PC-9 (cell line): ENCODE measurements at regions not wholly inside any gene's neighbourhood (a gene's known extent, or its start where the extent isn't known, plus 50 kb on each side); places are given as distances from the start of the nearest gene placed in this dataset.

Experiments
- BruUV-seq: library from RNA; stranded (reverse); fragments of 400-500 nt; replicated peaks from 2 replicates; lab custom pipeline; 2021; lab: Mats Ljungman, UMichigan
- CTCF ChIA-PET: fragments of 300-600 bp; sonication (Branson Sonifier 250); formaldehyde crosslinking; loops from one replicate; lab custom pipeline; 2022; ENCODE audit warnings: antibody characterized with exemption; lab: Charles Lee
- POLR2A ChIA-PET: fragments of 300-600 bp; sonication (Branson Sonifier 250); formaldehyde crosslinking; loops from one replicate; lab custom pipeline; 2022; ENCODE audit warnings: antibody characterized with exemption; ENCODE audit not compliant: unreplicated experiment; lab: Charles Lee
- DNase-seq, 2 experiments: peaks; one replicate each; pipeline versions ENCODE4 v3.0.0 to v3.0.0-alpha.2; 2015 to 2022; ENCODE audit warnings: mixed read lengths in 1 of 2
- H2AFZ ChIP-seq: fragments of 200-600 bp; sonication (generic); 2 replicates; pipeline ENCODE4 v1.8.1; 2017; ENCODE audit warnings: antibody characterized with exemption
- H3F3A ChIP-seq: fragments of 200-600 bp; sonication (generic); 2 replicates; pipeline ENCODE4 v1.8.1; 2017; ENCODE audit warnings: antibody characterized with exemption, mild to moderate bottlenecking, low read depth; ENCODE audit not compliant: insufficient read depth
- H3K27ac ChIP-seq: fragments of 200-600 bp; sonication (generic); 2 replicates; pipeline ENCODE4 v1.6.1; 2016; ENCODE audit warnings: mixed run types
- H3K27me3 ChIP-seq: fragments of 200-600 bp; sonication (generic); 2 replicates; pipeline ENCODE4 v1.6.1; 2016; ENCODE audit warnings: low read depth, mixed run types; ENCODE audit not compliant: insufficient read depth
- H3K36me3 ChIP-seq: fragments of 200-600 bp; sonication (generic); 2 replicates; pipeline ENCODE4 v1.6.1; 2016; ENCODE audit warnings: low read depth, mixed run types
- H3K4me1 ChIP-seq: fragments of 200-600 bp; sonication (generic); replicated peaks from 2 replicates; pipeline ENCODE4 v1.6.1; 2016; ENCODE audit warnings: mixed run types; ENCODE audit not compliant: insufficient read depth
- H3K4me2 ChIP-seq: fragments of 200-600 bp; sonication (generic); 2 replicates; pipeline ENCODE4 v1.6.1; 2017; ENCODE audit warnings: mixed run types
- H3K4me3 ChIP-seq: fragments of 200-600 bp; sonication (generic); 2 replicates; pipeline ENCODE4 v1.6.1; 2016; ENCODE audit warnings: mixed run types
- H3K79me2 ChIP-seq: fragments of 200-600 bp; sonication (generic); 2 replicates; pipeline ENCODE4 v1.6.1; 2017; ENCODE audit warnings: low read depth, mixed run types
- H3K9me2 ChIP-seq: fragments of 200-600 bp; sonication (generic); 2 replicates; pipeline ENCODE4 v1.8.1; 2017; ENCODE audit warnings: mild to moderate bottlenecking; ENCODE audit not compliant: insufficient read depth
- H3K9me3 ChIP-seq: fragments of 200-600 bp; sonication (generic); 2 replicates; pipeline ENCODE4 v1.8.1; 2016; ENCODE audit warnings: low read depth; ENCODE audit not compliant: insufficient read depth
- H4K20me1 ChIP-seq: fragments of 200-600 bp; sonication (generic); 2 replicates; pipeline ENCODE4 v1.8.1; 2017; ENCODE audit not compliant: insufficient read depth
- CTCF ChIP-seq: fragments of 200-600 bp; sonication (generic); conservative IDR thresholded peaks from 2 replicates; pipeline ENCODE4 v1.6.1; 2017; ENCODE audit warnings: mixed run types, antibody characterized with exemption, mild to moderate bottlenecking, moderate library complexity
- EZH2 ChIP-seq: fragments of 200-600 bp; sonication (generic); IDR thresholded peaks from 2 replicates; pipeline ENCODE4 v1.8.0; 2017; ENCODE audit warnings: antibody characterized with exemption, low read depth
- intact Hi-C: fragments of 100-400 bp; cut with micrococcal nuclease; formaldehyde crosslinking; loops from one replicate; pipeline ENCODE4 v1.10.0; 2022; ENCODE audit not compliant: unreplicated experiment

- no peak for TF ChIP-seq EZH2
- no peak for TF ChIP-seq CTCF
- POLR2A ChIA-PET: no interaction called here
Measured at GRCh38 chr4:32909053-32909452, 2188.9 kb downstream of the PCDH7 start.

GRCh38 chr4:32909736-32910135 lies 2189.6 kb downstream of the PCDH7 start:
- POLR2A ChIA-PET: no interaction called here
- H4K20me1 ChIP-seq: no peaks in the 10 kb centered on the region
- intact Hi-C loops: no loop called here
- no TSS peak for BruUV-seq
- CTCF ChIA-PET: no interaction called here
- no peak overlapping the region for H3K27ac ChIP-seq
- no peaks in the 10 kb centered on the region for H3K79me2 ChIP-seq
- no peaks in the 10 kb centered on the region; the same call in 1 of the 2 replicates for H3K9me2 ChIP-seq
- H2AFZ ChIP-seq: no peak overlapping the region
- H3K4me2 ChIP-seq: no peak overlapping the region
- DNase-seq: no peak
- TF ChIP-seq CTCF (no peak), EZH2 (no peak)
- no peaks in the 10 kb centered on the region for H3K27me3 ChIP-seq
- H3F3A ChIP-seq: no peaks in the 10 kb centered on the region
- H3K36me3 ChIP-seq: no peaks in the 10 kb centered on the region
- no peaks in the 10 kb centered on the region for H3K9me3 ChIP-seq
- H3K4me3 ChIP-seq: no peak overlapping the region
- no peaks in the 10 kb centered on the region for H3K4me1 ChIP-seq

More at GRCh38 chr4:32909053-32909452, 2188.9 kb downstream of the PCDH7 start:
- H3K9me2 ChIP-seq: no peaks in the 10 kb centered on the region; the same call in 1 of the 2 replicates
- H3K4me3 ChIP-seq: no peak overlapping the region
- intact Hi-C loops: no loop called here
- H3K27ac ChIP-seq: no peak overlapping the region
- H4K20me1 ChIP-seq: no peaks in the 10 kb centered on the region
- no peaks in the 10 kb centered on the region for H3K79me2 ChIP-seq
- no peaks in the 10 kb centered on the region for H3K27me3 ChIP-seq
- BruUV-seq: no TSS peak
- H3K4me2 ChIP-seq: no peak overlapping the region
- H3K4me1 ChIP-seq: no peaks in the 10 kb centered on the region
- H3K36me3 ChIP-seq: no peaks in the 10 kb centered on the region
- H2AFZ ChIP-seq: no peak overlapping the region
- no peaks in the 10 kb centered on the region for H3K9me3 ChIP-seq
- DNase-seq: no peak
- CTCF ChIA-PET: no interaction called here
- no peaks in the 10 kb centered on the region for H3F3A ChIP-seq

GRCh38 chr4:32917586-32917985 lies 2197.4 kb downstream of the PCDH7 start:
- H3K27ac ChIP-seq: no peak overlapping the region
- H4K20me1 ChIP-seq: no peaks in the 10 kb centered on the region
- intact Hi-C loops: no loop called here
- POLR2A ChIA-PET: no interaction called here
- no peaks in the 10 kb centered on the region for H3K27me3 ChIP-seq
- no peak overlapping the region for H3K4me2 ChIP-seq
- CTCF ChIA-PET: no interaction called here
- no TSS peak for BruUV-seq
- no peak for DNase-seq
- H3K4me1 ChIP-seq: no peaks in the 10 kb centered on the region
- H3K79me2 ChIP-seq: no peaks in the 10 kb centered on the region
- no peaks in the 10 kb centered on the region for H3K9me3 ChIP-seq
- no peak overlapping the region for H3K4me3 ChIP-seq
- no peaks in the 10 kb centered on the region; the same call in 1 of the 2 replicates for H3K9me2 ChIP-seq
- TF ChIP-seq CTCF (no peak), EZH2 (no peak)
- no peaks in the 10 kb centered on the region for H3K36me3 ChIP-seq
- no peaks in the 10 kb centered on the region for H3F3A ChIP-seq
- H2AFZ ChIP-seq: no peak overlapping the region
